ENCODE measurements at regions not wholly inside any gene's neighbourhood (a gene's known extent, or its start where the extent isn't known, plus 50 kb on each side); places are given as distances from the start of the nearest gene placed in this dataset.

GRCh38 chr3:33993631-33994030 lies 195.2 kb downstream of the PDCD6IP start:
- no peak overlapping the region for H3K4me3 ChIP-seq (ENCODE audit: low read depth, low read length)
- no peaks in the 10 kb centered on the region for H3K36me3 ChIP-seq (ENCODE audit: control insufficient read depth, insufficient read depth, low read length)
- FAIRE-seq (no peak), DNase-seq (ENCODE audit: low read depth) (peak; percentile 58)
- no peak for TF ChIP-seq CTCF (IDR thresholded peaks at IDR 0.05; ENCODE audit: insufficient read depth, low read length, severe bottlenecking)
- no peaks in the 10 kb centered on the region for H3K27me3 ChIP-seq (ENCODE audit: control insufficient read depth, insufficient read depth, low read length)

GRCh38 chr3:33994568-33994967 lies 196.1 kb downstream of the PDCD6IP start:
- FAIRE-seq (no peak), DNase-seq (ENCODE audit: low read depth) (peak; percentile 46)
- Histone ChIP-seq H3K36me3 (ENCODE audit: control insufficient read depth, insufficient read depth, low read length) (no peaks in the 10 kb centered on the region), H3K27me3 (ENCODE audit: control insufficient read depth, insufficient read depth, low read length) (no peaks in the 10 kb centered on the region), H3K4me3 (ENCODE audit: low read depth, low read length) (no peak overlapping the region)
- no peak for TF ChIP-seq CTCF (IDR thresholded peaks at IDR 0.05; ENCODE audit: insufficient read depth, low read length, severe bottlenecking)

GRCh38 chr3:34000301-34000700 lies 201.9 kb downstream of the PDCD6IP start:
- FAIRE-seq, result peak; percentile 62

GRCh38 chr3:34001022-34001421 lies 202.6 kb downstream of the PDCD6IP start:
- Histone ChIP-seq H3K27me3 (ENCODE audit: control insufficient read depth, insufficient read depth, low read length) (no peaks in the 10 kb centered on the region), H3K36me3 (ENCODE audit: control insufficient read depth, insufficient read depth, low read length) (no peaks in the 10 kb centered on the region), H3K4me3 (ENCODE audit: low read depth, low read length) (no peak overlapping the region)
- no peak for TF ChIP-seq CTCF (IDR thresholded peaks at IDR 0.05; ENCODE audit: insufficient read depth, low read length, severe bottlenecking)
- FAIRE-seq, result peak; percentile 50
- DNase-seq (ENCODE audit: low read depth), result no peak

More at GRCh38 chr3:34000301-34000700, 201.9 kb downstream of the PDCD6IP start:
- Histone ChIP-seq H3K27me3 (ENCODE audit: control insufficient read depth, insufficient read depth, low read length) (no peaks in the 10 kb centered on the region), H3K36me3 (ENCODE audit: control insufficient read depth, insufficient read depth, low read length) (no peaks in the 10 kb centered on the region), H3K4me3 (ENCODE audit: low read depth, low read length) (no peak overlapping the region)
- TF ChIP-seq CTCF (IDR thresholded peaks at IDR 0.05; ENCODE audit: insufficient read depth, low read length, severe bottlenecking), result no peak
- DNase-seq (ENCODE audit: low read depth), result peak; percentile 75

GRCh38 chr3:34001990-34002389 lies 203.6 kb downstream of the PDCD6IP start:
- no peaks in the 10 kb centered on the region for H3K36me3 ChIP-seq (ENCODE audit: control insufficient read depth, insufficient read depth, low read length)
- no peak overlapping the region for H3K4me3 ChIP-seq (ENCODE audit: low read depth, low read length)
- no peaks in the 10 kb centered on the region for H3K27me3 ChIP-seq (ENCODE audit: control insufficient read depth, insufficient read depth, low read length)
- no peak for TF ChIP-seq CTCF (IDR thresholded peaks at IDR 0.05; ENCODE audit: insufficient read depth, low read length, severe bottlenecking)
- FAIRE-seq (no peak), DNase-seq (ENCODE audit: low read depth) (peak; percentile 58)

- no peaks in the 10 kb centered on the region for H3K27me3 ChIP-seq (ENCODE audit: control insufficient read depth, insufficient read depth, low read length)
These were observed 204.2 kb downstream of the PDCD6IP start for GRCh38 chr3:34002569-34003100.

More at GRCh38 chr3:34002569-34003100, 204.2 kb downstream of the PDCD6IP start:
- FAIRE-seq, result no peak
- DNase-seq (ENCODE audit: low read depth), result no peak
- Histone ChIP-seq H3K36me3 (ENCODE audit: control insufficient read depth, insufficient read depth, low read length) (no peaks in the 10 kb centered on the region), H3K4me3 (ENCODE audit: low read depth, low read length) (no peak overlapping the region)
- no peak for TF ChIP-seq CTCF (IDR thresholded peaks at IDR 0.05; ENCODE audit: insufficient read depth, low read length, severe bottlenecking)
